Cardiac muscle cell (in vitro differentiated cells and primary cell): ENCODE measurements at regions not wholly inside any gene's neighbourhood (a gene's known extent, or its start where the extent isn't known, plus 50 kb on each side); places are given as distances from the start of the nearest gene placed in this dataset.

Experiments used
- DNase-seq, 2 donors: peaks; one replicate each; pipeline versions ENCODE4 v3.0.0 to v3.0.0-alpha.2; 2010 to 2017; ENCODE audit warnings: low read depth in 1 of 2, low spot score in 1 of 2
- H3K27ac ChIP-seq: fragments of 200-600 bp; sonication (generic); 2 replicates; pipeline ENCODE4 v1.5.1; 2016
- H3K27me3 ChIP-seq: fragments of 200-600 bp; sonication (generic); 2 replicates; pipeline ENCODE4 v1.6.0; 2016; ENCODE audit warnings: control low read depth
- H3K36me3 ChIP-seq: fragments of 200-600 bp; sonication (generic); 2 replicates; pipeline ENCODE4 v1.5.1; 2016; ENCODE audit warnings: control low read depth
- H3K4me1 ChIP-seq: fragments of 200-600 bp; sonication (generic); 2 replicates; pipeline ENCODE4 v1.8.1; 2017; ENCODE audit warnings: low read depth, mild to moderate bottlenecking, mixed run types
- H3K4me3 ChIP-seq: fragments of 200-600 bp; sonication (generic); 2 replicates; pipeline ENCODE4 v1.5.1; 2016; ENCODE audit warnings: mild to moderate bottlenecking
- H3K9me3 ChIP-seq: fragments of 200-600 bp; sonication (generic); 2 replicates; pipeline ENCODE4 v1.5.1; 2017; ENCODE audit warnings: low read depth, mild to moderate bottlenecking, control low read depth
- CTCF ChIP-seq: IDR thresholded peaks from 2 replicates; pipeline ENCODE4 v1.5.1; 2012; ENCODE audit warnings: low read depth, mild to moderate bottlenecking, low read length

- H3K27ac ChIP-seq: no peak overlapping the region
- H3K4me1 ChIP-seq: no peaks in the 10 kb centered on the region
- no peaks in the 10 kb centered on the region for H3K9me3 ChIP-seq
- H3K27me3 ChIP-seq: no peaks in the 10 kb centered on the region
- H3K36me3 ChIP-seq: no peaks in the 10 kb centered on the region
- H3K4me3 ChIP-seq: no peak overlapping the region
- no peak for TF ChIP-seq CTCF
- no peak for DNase-seq
These were observed 889.5 kb upstream of the NXPH2 start for GRCh38 chr2:139669675-139670074.

DNA sequence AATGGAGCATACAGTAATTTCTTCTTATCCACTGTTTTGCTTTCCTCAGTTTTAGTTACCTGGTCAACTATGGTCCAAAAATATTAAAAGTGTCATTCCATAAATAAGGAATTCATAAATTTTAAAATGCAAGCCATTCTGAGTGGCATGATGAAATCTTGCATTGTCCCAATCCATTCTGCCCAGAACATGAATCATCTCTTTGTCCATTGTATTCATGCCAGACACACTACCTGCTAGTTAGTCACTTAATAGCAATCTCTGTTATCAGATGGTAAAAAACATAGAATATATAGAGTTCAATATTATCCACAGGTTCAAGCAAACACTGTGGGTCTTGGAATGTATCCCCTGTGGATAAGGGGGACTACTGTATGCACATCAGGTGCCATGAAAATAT, 872.2 kb upstream of the NXPH2 start:
- H3K36me3 ChIP-seq: no peaks in the 10 kb centered on the region
- H3K27ac ChIP-seq: no peak overlapping the region
- DNase-seq: no peak

DNA sequence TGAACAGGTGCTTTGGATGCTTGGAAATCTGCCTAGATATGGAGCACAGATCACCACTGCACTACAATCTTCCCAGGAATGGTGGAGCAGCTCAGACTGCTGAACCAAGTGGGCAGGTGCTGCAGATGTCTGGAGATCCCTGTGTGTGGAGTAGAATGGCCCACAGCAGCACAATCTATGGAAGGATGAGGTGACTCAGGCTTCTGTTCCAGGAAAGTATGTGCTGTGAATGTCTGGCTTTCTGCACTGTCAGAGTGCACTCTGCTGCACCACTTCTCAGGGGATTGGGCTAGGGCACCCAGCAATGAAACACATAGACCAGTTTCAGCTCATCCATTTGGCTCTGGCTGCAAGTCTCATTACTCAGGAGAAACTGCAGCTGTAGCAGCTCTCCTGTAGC, 865.4 kb upstream of the NXPH2 start:
- Histone ChIP-seq H3K27me3 (no peaks in the 10 kb centered on the region), H3K36me3 (no peaks in the 10 kb centered on the region), H3K27ac (no peak overlapping the region), H3K9me3 (no peaks in the 10 kb centered on the region), H3K4me1 (no peaks in the 10 kb centered on the region), H3K4me3 (no peak overlapping the region)
- DNase-seq: no peak
- no peak for TF ChIP-seq CTCF

More for the DNA sequence above, 872.2 kb upstream of the NXPH2 start:
- no peak for TF ChIP-seq CTCF
- Histone ChIP-seq H3K9me3 (no peaks in the 10 kb centered on the region), H3K4me1 (no peaks in the 10 kb centered on the region), H3K27me3 (no peaks in the 10 kb centered on the region), H3K4me3 (no peak overlapping the region)

- Histone ChIP-seq H3K9me3 (no peaks in the 10 kb centered on the region), H3K36me3 (no peaks in the 10 kb centered on the region), H3K27ac (no peak overlapping the region), H3K4me1 (no peaks in the 10 kb centered on the region), H3K27me3 (no peaks in the 10 kb centered on the region), H3K4me3 (no peak overlapping the region)
- no peak for TF ChIP-seq CTCF
- no peak for DNase-seq
These were observed 862.9 kb upstream of the NXPH2 start for GRCh38 chr2:139643139-139643538.

DNA sequence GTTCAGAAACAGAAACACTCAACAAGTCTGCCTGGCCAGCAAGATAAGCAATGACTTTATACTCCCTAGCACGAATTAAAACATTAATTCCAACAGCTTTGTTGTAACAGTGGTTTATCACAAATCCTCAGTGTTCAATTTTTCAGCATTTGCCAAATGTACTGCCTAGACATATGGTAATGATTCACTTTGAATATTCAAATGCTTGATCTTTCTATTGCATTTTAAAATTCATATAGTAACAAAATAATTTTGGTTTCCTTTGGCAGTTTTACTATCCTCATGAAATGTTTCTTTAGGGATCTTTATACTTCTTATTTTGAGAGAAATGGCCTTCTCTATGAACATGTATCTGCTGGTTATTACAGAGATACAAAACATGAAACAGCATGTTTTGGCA, 851.8 kb upstream of the NXPH2 start:
- TF ChIP-seq CTCF: no peak
- Histone ChIP-seq H3K27me3 (no peaks in the 10 kb centered on the region), H3K4me3 (no peak overlapping the region), H3K9me3 (no peaks in the 10 kb centered on the region), H3K4me1 (no peaks in the 10 kb centered on the region), H3K27ac (no peak overlapping the region), H3K36me3 (no peaks in the 10 kb centered on the region)
- DNase-seq: no peak

DNA sequence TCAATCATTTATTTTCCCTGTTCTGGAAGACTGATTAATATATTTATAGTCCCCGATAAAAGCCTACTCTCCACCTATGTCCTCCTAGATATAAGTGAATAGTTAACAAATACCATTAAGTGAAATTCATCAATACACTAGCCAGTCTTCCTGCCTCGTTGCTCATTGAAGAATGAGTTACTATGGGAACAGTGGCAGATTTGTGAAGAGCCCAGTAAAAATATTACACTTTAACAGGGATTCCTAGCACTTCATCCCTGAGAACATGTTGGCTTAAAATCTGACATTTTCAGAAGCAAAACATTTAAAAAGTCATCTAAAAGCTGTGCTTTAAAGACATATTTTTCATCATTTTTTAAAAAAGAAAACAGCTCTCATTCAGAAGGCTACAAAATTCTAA, 848.7 kb upstream of the NXPH2 start:
- no peak overlapping the region for H3K27ac ChIP-seq
- no peak for TF ChIP-seq CTCF

More for the DNA sequence above, 848.7 kb upstream of the NXPH2 start:
- Histone ChIP-seq H3K4me3 (no peak overlapping the region), H3K4me1 (no peaks in the 10 kb centered on the region), H3K27me3 (no peaks in the 10 kb centered on the region), H3K9me3 (no peaks in the 10 kb centered on the region), H3K36me3 (no peaks in the 10 kb centered on the region)
- no peak for DNase-seq
